Right lobe of liver (tissue), 4 donors: ENCODE measurements at regions not wholly inside any gene's neighbourhood (a gene's known extent, or its start where the extent isn't known, plus 50 kb on each side); places are given as distances from the start of the nearest gene placed in this dataset.
"Not testable (repeated sequence)": the region's sequence is repeated elsewhere in the genome, so short reads cannot be mapped to it uniquely, and the experiment has no call there.

ENCODE experiments used
- CTCF ChIP-seq, 4 donors: fragments of 200-600 bp in 3 of 4; fragments of 450-650 bp in 1 of 4; IDR thresholded peaks; one replicate each; pipeline versions ENCODE4 v1.5.1 to v1.8.0; 2016 to 2022; ENCODE audit warnings: antibody characterized with exemption in 4 of 4, mild to moderate bottlenecking in 2 of 4
- POLR2A ChIP-seq: fragments of 450-650 bp; IDR thresholded peaks from one replicate; pipeline ENCODE4 v1.6.1; 2017; ENCODE audit warnings: antibody characterized with exemption, mild to moderate bottlenecking
- donor health status: DM: no; HTN: no; CAD: no.
- donor health status: DM: no; HTN: no; CAD: no.
- donor health status: DM: no; HTN: yes; CAD: no.

- not testable (repeated sequence) for TF ChIP-seq POLR2A; CTCF (IDR thresholded peaks at IDR 0.05)
Observed at GRCh38 chrY:3213183-3213582, 278.0 kb downstream of the ZFY start.
